ENCODE measurements at regions not wholly inside any gene's neighbourhood (a gene's known extent, or its start where the extent isn't known, plus 50 kb on each side); places are given as distances from the start of the nearest gene placed in this dataset.

DNA sequence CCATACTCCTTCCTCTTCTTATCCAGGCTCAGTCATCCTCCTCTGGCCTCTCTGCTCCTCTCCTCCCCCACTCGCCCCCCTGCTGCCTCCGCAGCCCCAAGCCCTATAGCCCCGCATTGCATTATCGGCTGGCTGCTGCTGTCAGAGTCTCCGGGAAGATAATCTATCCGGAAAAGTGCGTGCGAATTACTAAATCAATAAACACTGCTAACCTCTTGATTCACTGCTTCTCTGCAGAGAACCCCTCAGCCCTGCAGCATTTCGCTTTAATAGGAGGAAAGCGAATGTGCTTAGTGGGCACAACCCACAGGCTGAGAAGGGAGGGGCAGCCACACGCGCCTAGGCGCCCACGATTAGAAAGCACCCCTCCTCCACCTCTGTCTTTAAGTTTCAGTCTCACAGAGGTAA is 167.6 kb downstream of the ABHD5 start:
- TF ChIP-seq, protein P1, sequence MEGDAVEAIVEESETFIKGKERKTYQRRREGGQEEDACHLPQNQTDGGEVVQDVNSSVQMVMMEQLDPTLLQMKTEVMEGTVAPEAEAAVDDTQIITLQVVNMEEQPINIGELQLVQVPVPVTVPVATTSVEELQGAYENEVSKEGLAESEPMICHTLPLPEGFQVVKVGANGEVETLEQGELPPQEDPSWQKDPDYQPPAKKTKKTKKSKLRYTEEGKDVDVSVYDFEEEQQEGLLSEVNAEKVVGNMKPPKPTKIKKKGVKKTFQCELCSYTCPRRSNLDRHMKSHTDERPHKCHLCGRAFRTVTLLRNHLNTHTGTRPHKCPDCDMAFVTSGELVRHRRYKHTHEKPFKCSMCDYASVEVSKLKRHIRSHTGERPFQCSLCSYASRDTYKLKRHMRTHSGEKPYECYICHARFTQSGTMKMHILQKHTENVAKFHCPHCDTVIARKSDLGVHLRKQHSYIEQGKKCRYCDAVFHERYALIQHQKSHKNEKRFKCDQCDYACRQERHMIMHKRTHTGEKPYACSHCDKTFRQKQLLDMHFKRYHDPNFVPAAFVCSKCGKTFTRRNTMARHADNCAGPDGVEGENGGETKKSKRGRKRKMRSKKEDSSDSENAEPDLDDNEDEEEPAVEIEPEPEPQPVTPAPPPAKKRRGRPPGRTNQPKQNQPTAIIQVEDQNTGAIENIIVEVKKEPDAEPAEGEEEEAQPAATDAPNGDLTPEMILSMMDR (conservative IDR thresholded peaks at IDR 0.05; ENCODE audit: low read length) = no peak
- no peak for DNase-seq (ENCODE audit: low read depth)
- H3K4me3 ChIP-seq (ENCODE audit: low read length) = no peak overlapping the region

DNA sequence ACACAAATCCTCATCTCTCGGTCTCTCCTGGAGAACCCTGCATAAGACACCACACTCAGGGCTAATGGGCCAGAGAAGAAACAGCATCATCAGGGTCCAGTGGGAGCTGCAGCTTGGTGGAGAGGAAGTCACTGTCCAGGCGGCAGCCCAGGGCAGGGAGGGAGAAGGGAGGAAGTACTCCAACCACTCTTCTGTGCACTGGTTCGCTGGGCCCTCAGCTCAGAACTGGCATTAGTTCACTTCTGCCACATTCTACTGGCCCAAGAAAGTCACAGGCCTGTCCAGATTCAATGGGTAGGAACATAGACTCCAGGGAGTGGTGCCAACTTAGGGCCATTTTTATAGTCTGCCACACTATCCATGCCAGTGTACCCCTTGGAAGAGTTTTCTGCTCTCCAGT is 169.0 kb downstream of the ABHD5 start:
- no peak overlapping the region for H3K4me3 ChIP-seq (ENCODE audit: low read length)
- TF ChIP-seq, protein P1 (conservative IDR thresholded peaks at IDR 0.05; ENCODE audit: low read length) = no peak
- DNase-seq (ENCODE audit: low read depth) = no peak

DNA sequence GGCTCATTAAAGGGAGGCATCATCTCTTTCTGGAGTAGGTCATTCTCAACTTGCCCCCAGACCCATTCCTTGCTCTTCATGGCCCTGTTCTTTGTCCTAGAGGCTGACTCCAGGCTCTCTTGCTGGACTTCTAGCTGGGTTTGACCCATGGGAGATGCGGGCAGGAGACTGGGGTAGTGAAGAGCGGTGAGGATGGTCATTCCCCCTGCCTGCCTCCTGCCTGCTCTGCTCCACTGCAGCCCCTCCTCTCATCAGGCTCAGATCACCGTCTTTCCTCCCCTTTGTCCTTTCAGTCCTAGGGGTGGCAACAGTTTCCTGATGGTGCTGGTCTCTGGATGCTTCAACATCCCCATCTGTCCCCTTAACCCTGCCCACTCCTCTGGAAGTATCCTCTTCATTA is 170.9 kb downstream of the ABHD5 start:
- TF ChIP-seq, protein P1 (conservative IDR thresholded peaks at IDR 0.05; ENCODE audit: low read length) = no peak
- H3K4me3 ChIP-seq (ENCODE audit: low read length) = no peak overlapping the region
- no peak for DNase-seq (ENCODE audit: low read depth)

DNA sequence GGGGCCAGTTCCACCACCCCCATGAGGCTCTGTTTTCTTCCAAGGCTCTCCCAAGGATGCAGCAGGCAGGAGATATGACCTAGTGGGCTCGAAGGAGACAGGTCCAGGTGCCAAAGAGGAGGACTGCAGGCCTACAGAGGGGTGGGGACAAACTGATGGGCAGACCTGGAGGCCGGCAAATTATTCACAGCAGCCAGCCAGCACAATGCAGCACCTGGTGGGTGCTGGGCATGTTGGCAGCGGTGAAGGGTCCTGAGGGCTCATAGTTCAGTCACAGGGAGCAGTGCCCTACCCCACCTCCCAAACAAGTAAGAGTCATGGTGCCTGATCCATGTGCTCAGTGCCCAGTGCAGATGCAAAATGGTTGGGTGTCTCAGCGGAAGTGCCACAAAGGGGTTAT is 171.7 kb downstream of the ABHD5 start:
- DNase-seq (ENCODE audit: low read depth) = no peak
- no peak overlapping the region for H3K4me3 ChIP-seq (ENCODE audit: low read length)
- TF ChIP-seq, protein P1 (conservative IDR thresholded peaks at IDR 0.05; ENCODE audit: low read length) = no peak

DNA sequence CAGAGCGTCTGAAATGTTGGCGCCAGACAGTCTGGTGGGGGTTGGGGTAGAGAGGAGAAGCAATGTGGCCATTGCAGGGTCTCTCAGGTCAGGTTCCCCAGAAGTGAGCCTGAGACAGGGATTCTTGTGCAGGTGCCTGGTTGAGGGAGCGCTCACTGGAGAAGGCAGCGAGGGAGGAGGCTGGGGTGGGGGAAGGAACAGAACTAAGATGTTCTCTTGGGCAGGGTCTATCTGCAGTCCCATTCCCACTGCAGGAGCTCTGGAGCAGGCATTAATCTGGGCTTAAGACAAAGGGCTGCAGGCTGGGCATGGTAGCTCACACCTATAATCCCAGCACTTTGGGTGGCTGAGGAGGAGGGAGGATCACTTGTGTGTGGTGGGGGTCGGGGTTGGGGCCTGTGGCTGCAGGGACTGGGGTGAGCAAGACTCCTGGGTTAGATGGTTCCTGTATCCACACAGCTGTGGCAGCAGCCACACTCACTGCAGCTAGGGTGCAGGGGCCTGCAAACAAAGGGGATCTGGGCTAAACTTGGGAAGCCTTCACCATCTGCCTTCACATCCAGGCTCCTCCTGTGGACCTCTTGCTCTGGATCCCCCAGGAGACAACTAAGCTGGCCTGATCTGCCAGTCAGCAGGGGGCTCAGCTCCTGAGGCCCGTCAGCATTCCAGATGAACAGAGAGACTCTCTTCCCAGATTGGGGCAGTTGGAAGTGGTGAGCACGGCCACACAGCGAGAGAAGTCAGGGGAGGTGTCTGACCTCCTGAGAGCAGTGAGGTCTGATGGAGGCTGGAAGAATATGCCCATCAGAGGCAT is 172.5 kb downstream of the ABHD5 start:
- no peak for DNase-seq (ENCODE audit: low read depth)
- TF ChIP-seq, protein P1 (conservative IDR thresholded peaks at IDR 0.05; ENCODE audit: low read length) = no peak

DNA sequence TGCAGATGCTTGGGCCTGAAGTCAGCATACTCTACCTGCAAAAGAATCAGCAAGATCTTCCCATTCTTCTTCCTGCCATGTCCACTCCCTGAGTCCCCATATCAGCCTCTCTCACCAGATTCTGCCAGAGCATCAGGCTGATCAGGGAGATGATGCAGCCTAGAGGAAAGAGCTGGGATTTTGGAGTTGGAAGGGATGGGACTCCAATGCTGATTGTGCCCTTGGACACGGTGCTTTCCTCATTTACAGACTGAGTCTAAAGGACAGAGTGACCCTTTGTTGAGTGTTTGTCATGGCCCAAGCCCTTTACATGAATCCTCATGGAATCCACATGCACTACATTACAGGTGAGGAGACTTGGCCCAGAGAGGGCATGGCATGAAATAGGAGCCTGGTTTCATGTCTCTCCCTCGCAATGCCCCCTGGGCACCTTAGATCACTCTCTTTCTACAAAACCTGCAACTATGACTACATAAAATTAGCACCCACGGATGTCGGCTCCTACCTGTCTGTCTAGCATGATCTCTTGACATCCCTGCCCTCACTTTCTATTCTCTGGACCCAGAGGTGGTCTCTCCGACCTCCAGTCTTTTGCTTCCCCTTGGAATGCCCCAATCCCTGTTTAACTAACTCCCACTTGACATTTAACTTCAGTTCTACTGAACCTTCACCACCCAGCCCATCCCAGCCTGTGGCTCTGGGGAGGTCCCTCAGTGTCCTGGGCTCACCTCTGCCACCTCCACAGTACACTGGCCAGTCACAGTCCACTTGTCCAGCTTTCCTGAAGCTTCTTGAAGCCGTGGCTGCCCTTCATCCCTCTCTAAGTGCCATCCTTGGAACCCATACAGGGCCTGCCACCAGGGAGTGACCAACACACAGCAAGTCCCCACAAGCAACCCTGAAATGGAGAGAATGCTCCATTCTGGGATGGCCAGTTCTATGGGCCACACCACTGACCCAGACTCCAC is 173.5 kb downstream of the ABHD5 start:
- DNase-seq (ENCODE audit: low read depth) = no peak
- TF ChIP-seq, protein P1 (conservative IDR thresholded peaks at IDR 0.05; ENCODE audit: low read length) = no peak

More for the DNA sequence above, 172.5 kb downstream of the ABHD5 start:
- H3K4me3 ChIP-seq (ENCODE audit: low read length) = no peak overlapping the region

More for the DNA sequence above, 173.5 kb downstream of the ABHD5 start:
- H3K4me3 ChIP-seq (ENCODE audit: low read length) = no peak overlapping the region

Measured in AG10803 (cell line).